Activated naive CD4-positive, alpha-beta T cell treated with anti-CD3 and anti-CD28 coated beads, Interleukin-2, amount 10 ng/mL, durations not matched to agents 7 days and 5 days (primary cell): ENCODE measurements at regions not wholly inside any gene's neighbourhood (a gene's known extent, or its start where the extent isn't known, plus 50 kb on each side); places are given as distances from the start of the nearest gene placed in this dataset.

Source experiments
- CTCF ChIA-PET: fragments of 350-600 bp; sonication (Branson Sonifier 250); formaldehyde crosslinking; loops from one replicate; lab custom pipeline; 2021; ENCODE audit warnings: antibody characterized with exemption; lab: Charles Lee
- DNase-seq: peaks from one replicate; pipeline ENCODE4 v3.0.0-alpha.2; 2020
- H3K27ac Mint-ChIP-seq: one replicate; pipeline ENCODE4 v1.8.0; 2021; ENCODE audit warnings: mild to moderate bottlenecking, moderate library complexity, mixed read lengths
- H3K27me3 Mint-ChIP-seq: one replicate; pipeline ENCODE4 v1.8.0; 2021; ENCODE audit warnings: mild to moderate bottlenecking, mixed read lengths
- H3K36me3 Mint-ChIP-seq: one replicate; pipeline ENCODE4 v1.8.0; 2021; ENCODE audit warnings: mixed read lengths
- H3K4me1 Mint-ChIP-seq: one replicate; pipeline ENCODE4 v1.8.0; 2021; ENCODE audit warnings: mixed read lengths
- H3K4me3 Mint-ChIP-seq: one replicate; pipeline ENCODE4 v1.8.0; 2021; ENCODE audit warnings: mild to moderate bottlenecking, moderate library complexity, mixed read lengths
- H3K9me3 Mint-ChIP-seq: one replicate; pipeline ENCODE4 v1.8.0; 2021; ENCODE audit warnings: mixed read lengths

DNA sequence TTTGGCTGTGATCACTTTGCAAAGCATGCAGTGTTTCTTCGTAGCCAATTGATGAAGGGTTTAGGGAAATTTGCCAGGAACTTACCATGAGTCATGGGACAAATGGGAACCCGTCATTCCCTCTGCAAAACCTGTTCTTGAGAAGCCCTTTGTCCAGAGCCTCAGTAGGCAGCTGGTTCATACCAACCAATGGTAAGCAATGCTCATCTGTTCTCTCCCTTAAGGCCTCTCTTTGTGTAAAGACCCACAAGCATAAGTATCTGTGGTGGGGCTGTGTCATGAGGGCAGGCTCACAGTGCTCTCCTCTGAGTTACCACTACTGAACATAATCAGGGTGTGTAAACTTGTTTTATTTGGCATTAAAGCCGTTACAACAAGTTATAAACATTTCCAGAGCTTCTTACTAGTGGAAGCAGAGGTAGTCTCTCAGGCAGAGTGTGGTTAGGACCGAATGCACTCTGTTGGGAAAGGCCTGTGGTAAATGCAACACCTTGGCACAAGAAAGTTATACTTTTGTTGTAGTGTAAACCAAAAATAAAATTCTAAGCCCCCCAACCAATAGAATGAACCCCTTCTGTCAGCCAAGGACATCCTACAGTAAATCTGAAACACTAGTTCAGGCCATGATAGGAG is 119.8 kb downstream of the SINHCAF start:
- no peak overlapping the region for H3K27ac Mint-ChIP-seq
- H3K27me3 Mint-ChIP-seq: peaks cover 4% of the 10 kb centered on the region
- H3K4me1 Mint-ChIP-seq: peaks cover 13% of the 10 kb centered on the region
- H3K4me3 Mint-ChIP-seq: no peak overlapping the region
- CTCF ChIA-PET: no interaction called here
- DNase-seq: no peak
- peaks cover 2% of the 10 kb centered on the region for H3K9me3 Mint-ChIP-seq
- no peaks in the 10 kb centered on the region for H3K36me3 Mint-ChIP-seq

DNA sequence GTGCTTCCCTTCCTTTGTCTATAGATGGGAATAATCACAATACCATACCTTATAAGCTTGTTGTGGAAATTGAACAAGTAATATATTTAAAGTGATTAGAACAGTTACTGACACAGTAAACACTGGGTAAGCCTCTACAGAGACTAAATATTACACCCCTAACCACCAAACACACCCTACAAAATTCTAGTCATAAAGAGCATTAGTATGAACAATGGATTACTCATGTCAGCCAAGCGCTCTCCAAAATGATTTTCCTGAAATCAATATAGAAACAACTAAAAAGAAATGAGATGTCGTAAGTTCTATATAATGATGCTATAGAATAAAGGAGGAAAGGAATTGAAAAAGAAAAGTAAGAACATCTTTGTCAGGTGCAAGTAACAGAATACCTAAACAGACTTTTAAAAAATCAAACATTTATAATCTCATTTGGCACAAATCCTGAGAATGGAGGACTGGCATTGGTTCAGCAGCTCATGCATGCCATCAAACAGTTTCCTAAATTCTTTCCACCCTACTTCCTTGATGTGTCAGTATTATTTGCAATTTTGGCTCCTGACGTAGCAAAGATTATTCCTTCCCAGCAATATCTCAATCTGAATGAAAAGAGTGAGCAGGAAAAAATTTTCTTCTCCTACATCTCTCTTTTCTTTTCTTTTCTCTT is 118.0 kb downstream of the SINHCAF start:
- Mint-ChIP-seq H3K4me1 (peaks cover 12% of the 10 kb centered on the region), H3K4me3 (no peak overlapping the region), H3K27me3 (peaks cover 3% of the 10 kb centered on the region), H3K27ac (no peak overlapping the region), H3K9me3 (peaks cover 2% of the 10 kb centered on the region), H3K36me3 (no peaks in the 10 kb centered on the region)
- CTCF ChIA-PET: no interaction called here
- DNase-seq: no peak

DNA sequence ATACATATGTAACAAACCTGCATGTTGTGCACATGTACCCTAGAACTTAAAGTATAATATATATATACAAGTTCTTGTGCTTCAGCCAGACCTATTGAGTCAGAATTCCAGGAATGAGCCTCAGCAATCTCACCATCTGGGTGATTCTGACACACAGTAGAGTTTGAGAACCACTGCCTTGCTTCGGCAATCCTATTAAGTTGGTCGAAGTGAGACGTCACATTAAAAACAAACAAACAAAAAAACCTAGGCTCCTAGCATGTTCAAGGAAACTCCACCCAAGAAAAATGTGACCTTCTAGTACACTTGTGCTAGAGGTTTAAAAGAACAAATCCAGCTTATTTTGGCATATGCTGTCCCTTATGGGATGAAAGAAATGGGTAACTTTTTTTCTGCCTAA is 115.8 kb downstream of the SINHCAF start:
- Mint-ChIP-seq H3K36me3 (no peaks in the 10 kb centered on the region), H3K4me3 (no peak overlapping the region), H3K27ac (no peak overlapping the region), H3K4me1 (peaks cover 1% of the 10 kb centered on the region), H3K27me3 (no peaks in the 10 kb centered on the region), H3K9me3 (peaks cover 2% of the 10 kb centered on the region)
- no peak for DNase-seq
- CTCF ChIA-PET: no interaction called here

DNA sequence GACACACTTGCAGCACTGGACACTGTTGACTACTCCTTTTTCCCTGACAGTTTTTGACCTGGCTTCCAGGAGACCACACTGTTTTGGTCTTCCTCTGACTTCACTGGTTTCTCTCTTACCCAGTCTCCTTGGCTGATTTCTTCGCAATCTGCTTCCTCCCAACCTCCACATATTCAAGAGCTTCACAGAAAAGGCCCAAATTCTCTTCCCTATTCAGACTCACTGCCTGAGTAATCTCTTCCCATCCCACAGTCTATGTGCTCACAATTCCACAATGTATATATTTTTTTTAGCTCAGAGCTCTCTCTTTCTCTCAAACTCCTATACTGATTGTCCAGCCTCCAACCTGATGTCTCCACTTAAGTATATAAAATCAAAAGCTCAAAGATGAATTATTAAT is 115.4 kb downstream of the SINHCAF start:
- CTCF ChIA-PET: no interaction called here
- no peak overlapping the region for H3K27ac Mint-ChIP-seq
- peaks cover 2% of the 10 kb centered on the region for H3K9me3 Mint-ChIP-seq
- no peaks in the 10 kb centered on the region for H3K36me3 Mint-ChIP-seq
- DNase-seq: no peak
- peaks cover 1% of the 10 kb centered on the region for H3K27me3 Mint-ChIP-seq
- H3K4me1 Mint-ChIP-seq: no peaks in the 10 kb centered on the region
- H3K4me3 Mint-ChIP-seq: no peak overlapping the region

DNA sequence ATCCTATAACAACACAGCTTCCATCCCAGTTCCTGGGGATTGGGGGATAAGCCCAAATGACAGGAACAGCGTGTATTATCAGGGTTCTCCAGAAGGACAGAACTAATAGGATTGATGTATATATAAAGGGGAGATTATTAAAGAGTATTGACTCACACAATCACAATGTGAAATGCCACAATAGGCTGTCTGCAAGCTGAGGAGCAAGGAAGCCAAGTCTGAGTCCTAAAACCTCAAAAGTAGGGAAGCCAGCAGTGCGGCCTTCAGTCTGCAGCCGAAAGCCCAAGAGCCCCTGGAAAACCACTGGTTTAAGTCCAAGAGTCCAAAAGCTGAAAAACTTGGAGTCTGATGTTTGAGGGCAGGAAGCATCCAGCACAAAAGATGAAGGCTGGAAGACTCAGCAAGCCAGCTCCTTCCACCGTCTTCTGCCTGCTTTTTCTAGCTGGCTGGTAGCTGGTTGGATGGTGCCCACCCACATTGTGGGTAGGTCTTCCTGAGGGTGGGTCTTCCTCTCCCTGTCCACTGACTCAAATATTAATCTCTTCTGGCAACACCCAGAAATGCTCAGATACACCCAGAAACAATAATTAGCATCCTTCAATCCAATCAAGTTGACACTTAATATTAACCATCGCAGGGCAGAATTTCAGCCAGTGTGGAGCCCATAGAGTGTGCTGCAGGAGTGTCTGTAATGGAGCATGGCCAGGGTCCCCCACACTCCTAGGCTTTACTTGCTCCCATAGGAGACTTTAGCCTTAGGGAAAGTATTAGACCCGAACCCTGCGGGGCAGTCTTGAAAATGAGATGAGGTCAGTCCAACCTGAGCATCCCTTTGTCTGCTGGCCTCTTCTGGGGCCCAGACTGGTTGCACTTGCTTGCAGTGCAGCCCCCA is 111.1 kb downstream of the SINHCAF start:
- Mint-ChIP-seq H3K27ac (no peak overlapping the region), H3K4me1 (no peaks in the 10 kb centered on the region), H3K36me3 (no peaks in the 10 kb centered on the region), H3K9me3 (no peaks in the 10 kb centered on the region), H3K27me3 (peaks cover 22% of the 10 kb centered on the region), H3K4me3 (no peak overlapping the region)
- CTCF ChIA-PET: interaction anchor here (1.2 kb wide), 1 partner anchor 22 kb away, joined by 3 read pairs; no protein-coding TSS in a partner anchor
- DNase-seq: no peak

DNA sequence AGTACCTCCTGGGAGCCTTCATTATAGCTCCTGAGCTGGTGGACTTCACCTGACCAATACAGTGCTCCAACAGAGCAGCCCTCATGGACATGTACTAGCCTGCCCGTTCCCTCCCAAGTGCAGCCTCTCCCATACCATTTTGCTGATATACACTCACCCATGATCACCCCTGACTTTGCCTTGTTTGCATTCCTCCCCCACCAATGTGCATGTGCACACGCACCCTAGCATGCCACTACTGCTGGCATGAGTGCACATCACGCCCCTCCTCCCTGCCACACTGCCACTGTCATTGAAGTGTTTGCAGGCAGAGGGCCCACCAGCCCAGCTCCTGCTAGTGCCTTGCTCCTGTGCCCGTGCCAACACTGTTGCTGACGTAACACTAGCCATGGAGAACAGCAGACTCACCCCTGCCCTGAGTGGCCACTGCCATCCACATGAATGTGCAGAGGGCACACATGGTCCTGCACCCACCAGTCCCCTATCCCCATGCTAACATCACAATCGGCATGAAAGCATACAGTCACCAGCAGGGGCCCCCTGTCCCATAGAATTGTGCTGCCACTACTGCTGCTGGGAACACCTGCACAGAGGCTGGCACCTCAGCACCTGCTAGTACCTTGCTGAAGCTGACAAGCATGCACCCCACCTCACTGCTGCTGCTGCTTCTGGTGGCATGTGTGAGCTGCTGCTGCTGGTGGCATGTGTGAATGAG is 110.3 kb downstream of the SINHCAF start:
- Mint-ChIP-seq H3K9me3 (no peaks in the 10 kb centered on the region), H3K27me3 (peaks cover 24% of the 10 kb centered on the region), H3K4me1 (no peaks in the 10 kb centered on the region), H3K36me3 (no peaks in the 10 kb centered on the region), H3K4me3 (no peak overlapping the region), H3K27ac (no peak overlapping the region)
- DNase-seq: no peak
- CTCF ChIA-PET: no interaction called here

DNA sequence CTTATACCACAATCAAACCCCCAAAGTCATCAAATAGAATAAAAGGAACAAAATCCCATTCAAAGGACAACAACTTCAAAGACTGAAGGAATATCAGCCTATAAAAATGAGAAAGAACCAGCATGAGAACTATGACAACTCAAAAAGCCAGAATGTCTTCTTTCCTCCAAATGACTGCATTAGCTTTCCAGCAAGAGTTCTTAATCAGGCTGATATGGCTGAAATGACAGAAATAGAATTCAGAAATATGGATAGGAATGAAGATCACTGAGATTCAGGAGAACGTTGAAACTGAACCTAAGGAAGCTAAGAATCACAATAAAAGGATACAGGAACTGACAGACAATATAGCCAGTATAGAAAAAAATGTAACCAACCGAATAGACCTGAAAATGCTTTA is 109.5 kb downstream of the SINHCAF start:
- no peaks in the 10 kb centered on the region for H3K36me3 Mint-ChIP-seq
- no peak for DNase-seq
- no peaks in the 10 kb centered on the region for H3K9me3 Mint-ChIP-seq
- H3K27me3 Mint-ChIP-seq: peaks cover 24% of the 10 kb centered on the region
- no peaks in the 10 kb centered on the region for H3K4me1 Mint-ChIP-seq
- no peak overlapping the region for H3K27ac Mint-ChIP-seq
- CTCF ChIA-PET: interaction anchor here (1.5 kb wide), 1 partner anchor 23 kb away, joined by 3 read pairs; no protein-coding TSS in a partner anchor
- no peak overlapping the region for H3K4me3 Mint-ChIP-seq

DNA sequence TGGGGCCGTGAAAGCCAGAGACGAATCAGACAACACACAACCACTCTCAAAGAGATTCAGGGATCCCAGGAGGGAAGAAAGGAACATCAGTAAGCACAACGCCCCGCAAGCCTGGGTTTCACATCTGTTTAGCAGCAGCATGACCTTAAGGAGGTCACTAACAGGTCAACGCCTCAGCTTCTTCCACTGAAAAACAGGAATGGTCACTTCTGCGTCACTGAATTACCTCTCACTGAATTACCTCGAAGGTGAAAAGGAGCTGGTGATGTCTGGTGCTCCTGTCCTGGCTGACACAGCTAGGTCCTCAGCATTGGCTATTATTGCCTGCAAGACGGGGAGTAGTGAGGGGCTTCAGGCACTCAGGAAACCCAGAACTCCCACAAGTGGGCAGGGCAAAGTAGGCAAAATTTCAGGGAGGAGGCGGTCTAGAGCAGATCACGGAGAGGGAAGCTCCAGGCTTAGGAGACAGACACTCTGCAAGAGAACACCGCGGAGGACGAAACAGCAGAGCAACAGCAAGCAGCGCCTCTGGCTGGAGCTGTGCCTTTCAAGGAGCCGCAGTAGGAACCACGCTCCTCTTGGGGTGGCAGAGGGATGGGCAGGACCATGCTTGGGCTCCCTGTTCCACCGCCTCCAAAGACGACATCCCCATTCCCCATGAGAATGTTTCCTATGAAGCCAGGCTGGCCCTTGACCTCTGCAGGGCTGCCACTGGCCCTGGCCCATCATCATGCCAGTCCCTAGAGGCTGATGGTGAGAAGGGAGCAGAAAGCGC is 108.4 kb downstream of the SINHCAF start:
- Mint-ChIP-seq H3K36me3 (no peaks in the 10 kb centered on the region), H3K4me3 (no peak overlapping the region), H3K4me1 (no peaks in the 10 kb centered on the region), H3K27ac (no peak overlapping the region), H3K9me3 (no peaks in the 10 kb centered on the region), H3K27me3 (peaks cover 25% of the 10 kb centered on the region)
- DNase-seq: no peak
- CTCF ChIA-PET: interaction anchor here (1.5 kb wide), 1 partner anchor 22 kb away, joined by 3 read pairs; no protein-coding TSS in a partner anchor

DNA sequence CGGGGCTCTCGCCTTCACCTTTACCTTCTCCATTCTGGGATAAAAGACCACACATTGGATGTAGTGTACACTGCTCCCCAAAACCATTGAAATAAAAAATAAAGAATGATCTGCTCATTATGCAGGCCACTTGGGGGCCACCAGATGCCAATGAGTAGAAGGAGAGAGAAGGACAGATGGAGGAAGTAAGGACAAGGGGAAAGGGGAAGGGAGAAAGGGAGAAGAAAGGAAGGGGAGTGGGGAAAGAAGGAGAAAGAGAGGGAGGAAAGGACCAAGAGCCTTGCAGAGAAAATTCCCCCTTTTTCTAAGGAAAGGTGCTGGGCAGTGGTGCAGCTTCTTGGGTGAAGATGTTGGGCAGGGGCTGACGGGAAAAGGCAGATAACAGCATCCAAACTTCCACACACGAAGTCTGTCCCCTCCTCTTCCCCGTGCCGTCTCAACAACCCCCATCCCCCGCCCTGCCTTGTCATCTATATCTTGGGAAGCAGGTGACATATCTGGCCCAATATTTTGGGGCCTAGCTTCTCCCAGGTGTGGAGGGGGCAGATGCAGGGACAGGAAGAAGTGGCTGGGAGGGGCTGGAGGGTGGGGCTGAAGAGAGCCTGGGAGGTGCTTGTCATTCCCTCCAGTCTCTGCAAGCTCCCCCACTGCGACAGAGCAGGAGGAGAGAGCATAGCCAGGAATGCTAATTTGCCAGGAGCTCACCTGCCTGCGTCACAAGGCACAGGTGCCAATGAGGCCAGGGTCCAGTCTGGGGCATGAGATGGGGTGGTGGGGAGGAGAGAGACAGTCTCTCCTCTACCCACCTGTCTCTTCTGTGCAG is 107.5 kb downstream of the SINHCAF start:
- CTCF ChIA-PET: no interaction called here
- no peaks in the 10 kb centered on the region for H3K4me1 Mint-ChIP-seq
- H3K27me3 Mint-ChIP-seq: peaks cover 28% of the 10 kb centered on the region
- no peak overlapping the region for H3K27ac Mint-ChIP-seq
- no peaks in the 10 kb centered on the region for H3K9me3 Mint-ChIP-seq
- H3K4me3 Mint-ChIP-seq: no peak overlapping the region
- DNase-seq: no peak
- H3K36me3 Mint-ChIP-seq: no peaks in the 10 kb centered on the region

DNA sequence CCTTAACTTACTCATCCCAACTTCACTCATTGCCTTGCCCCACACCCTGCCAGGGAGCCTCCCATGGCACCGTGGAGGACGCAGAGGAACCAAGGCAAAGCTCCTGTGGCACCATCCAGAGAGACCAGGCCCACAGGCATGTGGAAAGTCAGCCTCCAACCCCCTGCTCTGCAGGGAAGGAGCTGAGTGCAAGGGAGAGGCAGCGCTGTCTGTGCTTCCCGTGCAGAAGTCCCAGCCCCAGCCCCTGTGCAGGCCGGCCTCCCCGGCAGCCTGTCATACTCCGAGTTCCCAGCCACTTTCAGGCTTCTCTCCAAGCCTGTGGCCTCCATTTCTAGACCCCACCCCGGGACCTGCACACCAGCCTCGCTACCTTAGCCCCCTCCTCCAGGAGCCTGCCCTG is 106.4 kb downstream of the SINHCAF start:
- peaks cover 28% of the 10 kb centered on the region for H3K27me3 Mint-ChIP-seq
- CTCF ChIA-PET: no interaction called here

DNA sequence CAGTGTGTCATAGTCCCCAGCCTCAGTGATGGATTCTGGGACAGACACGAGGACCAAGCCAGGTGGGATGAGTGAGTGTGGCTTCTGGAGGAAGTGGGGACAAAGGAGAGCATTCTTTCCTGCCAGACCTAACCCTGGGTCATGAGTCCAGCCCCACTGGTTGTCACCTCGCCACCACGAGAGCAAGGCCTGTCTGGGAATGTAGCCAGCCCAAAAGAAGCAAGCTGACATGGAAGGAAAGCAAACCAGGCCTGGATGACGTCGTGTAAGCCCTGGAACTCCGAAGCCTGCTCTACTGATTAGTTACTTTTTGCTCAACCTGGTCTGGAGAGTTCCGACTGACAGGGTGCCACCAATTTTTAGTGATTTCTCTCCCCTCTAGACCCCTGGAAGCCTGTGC is 105.9 kb downstream of the SINHCAF start:
- Mint-ChIP-seq H3K27ac (no peak overlapping the region), H3K36me3 (no peaks in the 10 kb centered on the region), H3K9me3 (no peaks in the 10 kb centered on the region), H3K4me1 (no peaks in the 10 kb centered on the region), H3K4me3 (no peak overlapping the region), H3K27me3 (peaks cover 28% of the 10 kb centered on the region)
- CTCF ChIA-PET: no interaction called here
- DNase-seq: no peak

More for the DNA sequence above, 106.4 kb downstream of the SINHCAF start:
- H3K27ac Mint-ChIP-seq: no peak overlapping the region
- no peak for DNase-seq
- H3K4me1 Mint-ChIP-seq: no peaks in the 10 kb centered on the region
- no peak overlapping the region for H3K4me3 Mint-ChIP-seq
- no peaks in the 10 kb centered on the region for H3K9me3 Mint-ChIP-seq
- H3K36me3 Mint-ChIP-seq: no peaks in the 10 kb centered on the region

DNA sequence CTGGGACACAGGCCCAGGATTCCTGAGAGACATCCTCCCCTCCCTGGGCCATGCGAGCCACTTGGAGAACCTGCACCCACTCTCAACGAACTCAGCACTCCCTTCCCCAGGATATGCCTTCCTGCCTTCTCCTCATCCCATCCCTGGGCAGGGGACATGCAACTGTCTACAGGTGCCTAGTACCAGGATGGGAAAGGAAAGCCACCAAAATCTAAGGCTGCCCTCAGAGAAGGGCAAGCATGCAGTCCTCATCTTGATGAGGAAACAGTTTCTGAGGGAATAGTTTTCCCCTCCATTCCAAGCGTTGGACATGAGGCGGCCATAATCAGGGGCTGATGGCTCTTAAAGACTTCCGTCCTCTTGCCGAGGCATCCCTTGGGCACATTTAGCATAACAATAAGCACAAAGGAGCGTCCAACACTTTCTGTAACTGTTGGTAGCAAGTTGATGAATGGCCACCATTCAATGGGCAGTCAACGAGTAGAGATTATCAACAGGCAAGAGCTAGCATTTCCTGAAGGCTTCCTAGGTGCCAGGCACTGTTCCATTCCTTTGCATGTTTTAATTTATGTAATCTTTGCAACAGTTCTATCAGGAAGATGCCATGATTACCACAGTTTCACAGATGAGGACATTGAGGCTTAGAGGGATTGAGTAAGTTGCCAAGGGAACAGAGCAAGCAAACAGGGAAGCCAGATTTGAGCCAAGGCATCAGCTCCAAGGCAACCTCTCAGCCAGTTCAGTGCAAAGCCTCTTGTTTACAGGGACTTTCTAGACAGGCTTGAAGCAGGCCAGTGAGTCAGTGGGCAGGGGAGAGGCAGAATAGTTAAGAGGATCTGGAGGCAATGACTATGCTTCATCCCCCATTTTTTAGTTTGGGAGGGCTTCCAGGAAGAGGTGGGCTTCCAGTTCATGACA is 105.1 kb downstream of the SINHCAF start:
- no peak overlapping the region for H3K27ac Mint-ChIP-seq
- no peaks in the 10 kb centered on the region for H3K36me3 Mint-ChIP-seq
- H3K27me3 Mint-ChIP-seq: peaks cover 24% of the 10 kb centered on the region
- CTCF ChIA-PET: no interaction called here
- no peaks in the 10 kb centered on the region for H3K9me3 Mint-ChIP-seq
- no peak overlapping the region for H3K4me3 Mint-ChIP-seq
- DNase-seq: no peak
- H3K4me1 Mint-ChIP-seq: no peaks in the 10 kb centered on the region
